C4-2B (cell line): ENCODE measurements at regions not wholly inside any gene's neighbourhood (a gene's known extent, or its start where the extent isn't known, plus 50 kb on each side); places are given as distances from the start of the nearest gene placed in this dataset.

ENCODE experiments used
- H3K27ac ChIP-seq: fragments of 450-650 bp; 2 replicates; pipeline ENCODE4 v1.5.1; 2017
- ZFX ChIP-seq: fragments of 450-650 bp; IDR thresholded peaks from 2 replicates; pipeline ENCODE4 v1.6.1; 2017
- TF ChIP-seq, protein P1 (sequence below): fragments of 450-650 bp; conservative IDR thresholded peaks from 2 replicates; pipeline ENCODE4 v1.5.1; 2017; ENCODE audit warnings: mild to moderate bottlenecking

DNA sequence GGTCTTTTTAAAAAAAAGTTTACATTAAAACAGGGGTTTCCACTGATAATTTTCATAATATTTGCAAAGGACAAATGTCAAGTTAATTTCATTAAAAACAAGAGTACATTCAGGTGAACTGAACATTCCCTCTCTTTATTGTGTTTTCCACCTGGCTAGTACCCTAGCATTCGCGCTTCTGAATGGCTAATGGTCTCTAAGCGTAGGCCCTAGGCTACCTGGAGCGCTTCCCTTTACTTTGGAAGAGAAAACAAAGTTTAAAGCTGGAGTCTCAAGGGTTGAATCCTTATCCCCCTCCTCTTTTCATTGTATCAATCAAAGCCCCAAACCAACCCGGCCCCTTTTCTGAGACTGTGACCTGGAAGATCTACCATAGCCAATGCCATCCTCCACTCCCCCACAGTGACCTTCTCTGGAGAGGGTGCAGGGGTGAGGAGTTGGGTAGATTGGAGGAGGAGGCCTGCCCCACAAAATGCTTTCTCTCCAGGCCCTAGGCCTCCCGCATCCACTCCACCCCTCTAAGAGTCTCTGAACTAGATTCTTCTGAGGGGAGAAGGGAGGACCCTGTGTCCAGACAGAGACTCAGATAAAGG lies 73.3 kb upstream of the TBCA start:
- no peak overlapping the region for H3K27ac ChIP-seq
- no peak for TF ChIP-seq ZFX

- H3K27ac ChIP-seq, result no peak overlapping the region
- TF ChIP-seq, protein P1, sequence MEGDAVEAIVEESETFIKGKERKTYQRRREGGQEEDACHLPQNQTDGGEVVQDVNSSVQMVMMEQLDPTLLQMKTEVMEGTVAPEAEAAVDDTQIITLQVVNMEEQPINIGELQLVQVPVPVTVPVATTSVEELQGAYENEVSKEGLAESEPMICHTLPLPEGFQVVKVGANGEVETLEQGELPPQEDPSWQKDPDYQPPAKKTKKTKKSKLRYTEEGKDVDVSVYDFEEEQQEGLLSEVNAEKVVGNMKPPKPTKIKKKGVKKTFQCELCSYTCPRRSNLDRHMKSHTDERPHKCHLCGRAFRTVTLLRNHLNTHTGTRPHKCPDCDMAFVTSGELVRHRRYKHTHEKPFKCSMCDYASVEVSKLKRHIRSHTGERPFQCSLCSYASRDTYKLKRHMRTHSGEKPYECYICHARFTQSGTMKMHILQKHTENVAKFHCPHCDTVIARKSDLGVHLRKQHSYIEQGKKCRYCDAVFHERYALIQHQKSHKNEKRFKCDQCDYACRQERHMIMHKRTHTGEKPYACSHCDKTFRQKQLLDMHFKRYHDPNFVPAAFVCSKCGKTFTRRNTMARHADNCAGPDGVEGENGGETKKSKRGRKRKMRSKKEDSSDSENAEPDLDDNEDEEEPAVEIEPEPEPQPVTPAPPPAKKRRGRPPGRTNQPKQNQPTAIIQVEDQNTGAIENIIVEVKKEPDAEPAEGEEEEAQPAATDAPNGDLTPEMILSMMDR, result no peak
- no peak for TF ChIP-seq ZFX
Observed at GRCh38 chr5:77847814-77848290, 71.7 kb upstream of the TBCA start.

GRCh38 chr5:77847129-77847460 lies 71.0 kb upstream of the TBCA start:
- TF ChIP-seq, protein P1, result no peak
- TF ChIP-seq ZFX, result no peak
- H3K27ac ChIP-seq, result no peak overlapping the region

GRCh38 chr5:77846422-77847128 lies 70.4 kb upstream of the TBCA start:
- no peak for TF ChIP-seq ZFX
- TF ChIP-seq, protein P1, result no peak

DNA sequence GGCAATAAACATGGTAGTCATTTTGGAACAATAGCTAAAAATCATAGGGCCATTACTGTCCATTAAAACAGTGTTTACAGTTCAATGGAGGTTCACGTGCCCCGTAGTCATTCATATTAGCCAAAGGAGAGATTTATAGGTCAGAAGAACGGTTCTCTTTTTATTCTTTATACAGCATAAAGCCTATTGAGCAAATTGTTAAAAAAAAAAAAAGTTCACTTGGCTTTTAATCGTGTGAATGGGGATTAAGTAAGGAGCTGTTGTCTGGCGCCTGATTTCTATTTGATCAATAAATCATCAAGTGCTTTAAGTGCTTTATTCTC lies 69.1 kb upstream of the TBCA start:
- no peak overlapping the region for H3K27ac ChIP-seq
- TF ChIP-seq, protein P1, result no peak
- TF ChIP-seq ZFX, result no peak

More at GRCh38 chr5:77846422-77847128, 70.4 kb upstream of the TBCA start:
- no peak overlapping the region for H3K27ac ChIP-seq

- H3K27ac ChIP-seq, result no peak overlapping the region
- no peak for TF ChIP-seq ZFX
- TF ChIP-seq, protein P1, result no peak
Observed at GRCh38 chr5:77844623-77845323, 68.6 kb upstream of the TBCA start.

DNA sequence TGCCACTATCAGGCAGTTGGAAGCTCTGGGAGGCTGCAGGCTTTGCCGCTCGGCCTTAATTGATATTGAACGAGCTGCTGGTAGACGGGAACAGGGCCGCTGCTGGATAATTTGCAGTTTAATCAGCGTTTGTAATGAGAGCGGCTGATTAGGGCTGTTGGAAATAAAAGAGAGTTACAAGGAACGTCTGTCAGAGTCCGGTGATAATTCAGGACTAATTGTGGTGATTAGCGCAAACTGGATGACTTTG lies 68.2 kb upstream of the TBCA start:
- H3K27ac ChIP-seq, result no peak overlapping the region

More for the DNA sequence above, 68.2 kb upstream of the TBCA start:
- TF ChIP-seq, protein P1, result no peak
- TF ChIP-seq ZFX, result no peak
